DMS114 treated with DMSO at 0.1 percent for 48 hours (cell line): ENCODE measurements at regions not wholly inside any gene's neighbourhood (a gene's known extent, or its start where the extent isn't known, plus 50 kb on each side); places are given as distances from the start of the nearest gene placed in this dataset.
"Not testable (repeated sequence)": the region's sequence is repeated elsewhere in the genome, so short reads cannot be mapped to it uniquely, and the experiment has no call there.

Source experiments
- DNase-seq: peaks from one replicate; lab custom pipeline; 2025; ENCODE audit not compliant: unreplicated experiment; lab: John Stamatoyannopoulos, UW

DNA sequence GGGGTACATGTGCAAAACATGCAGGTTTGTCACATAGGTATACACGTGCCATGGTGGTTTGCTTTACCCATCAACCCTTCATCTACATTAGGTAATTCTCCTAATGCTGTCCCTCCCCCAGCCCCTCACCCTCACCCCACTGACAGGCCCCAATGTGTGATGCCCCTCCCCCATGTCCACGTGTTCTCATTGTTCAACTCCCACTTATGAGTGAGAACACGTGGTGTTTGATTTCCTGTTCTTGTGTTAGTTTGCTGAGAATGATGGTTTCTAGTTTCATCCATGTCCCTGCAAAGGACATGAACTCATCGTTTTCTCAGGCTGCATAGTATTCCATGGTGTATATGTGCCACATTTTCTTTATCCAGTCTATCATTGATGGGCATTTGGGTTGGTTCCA lies 232.9 kb upstream of the RASGRP1 start:
- DNase-seq = not testable (repeated sequence)

- not testable (repeated sequence) for DNase-seq
These were observed 234.6 kb upstream of the RASGRP1 start for GRCh38 chr15:38799202-38799601.

GRCh38 chr15:38809621-38810020 lies 245.0 kb upstream of the RASGRP1 start:
- no peak for DNase-seq

- DNase-seq = no peak
These were observed 246.1 kb upstream of the RASGRP1 start for GRCh38 chr15:38810686-38811085.

DNA sequence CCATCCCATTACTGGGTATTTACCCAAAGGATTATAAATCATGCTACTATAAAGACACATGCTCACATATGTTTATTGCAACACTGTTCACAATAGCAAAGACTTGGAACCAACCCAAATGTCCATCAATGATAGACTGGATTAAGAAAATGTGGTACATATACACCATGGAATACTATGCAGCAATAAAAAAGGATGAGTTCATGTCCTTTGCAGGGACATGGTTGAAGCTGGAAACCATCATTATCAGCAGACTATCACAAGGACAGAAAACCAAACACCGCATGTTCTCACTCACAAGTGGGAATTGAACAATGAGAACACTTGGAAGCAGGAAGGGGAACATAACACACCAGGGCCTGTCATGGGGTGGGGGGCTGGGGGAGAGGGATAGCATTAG lies 249.6 kb upstream of the RASGRP1 start:
- not testable (repeated sequence) for DNase-seq

DNA sequence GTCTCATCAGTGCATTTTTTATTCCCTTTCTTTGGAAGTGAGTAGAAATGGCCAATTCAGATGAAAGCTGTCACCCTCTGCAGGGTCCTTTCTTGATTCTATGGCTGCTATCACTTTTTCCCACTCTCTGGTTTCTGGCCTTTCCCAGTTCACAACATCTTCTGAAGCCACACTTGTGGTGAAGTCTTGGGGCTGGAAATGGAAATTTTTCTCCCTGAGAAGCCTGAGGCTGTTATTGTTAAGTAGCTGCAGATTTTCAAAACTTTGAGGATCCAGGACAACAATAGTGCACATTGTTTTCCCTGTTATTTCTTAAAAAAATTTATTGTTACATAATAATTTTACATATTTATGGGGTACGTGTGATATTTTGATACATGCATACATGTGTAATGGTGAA lies 250.3 kb upstream of the RASGRP1 start:
- no peak for DNase-seq

GRCh38 chr15:38817427-38818156 lies 253.0 kb upstream of the RASGRP1 start:
- DNase-seq = peak; percentile 8

DNA sequence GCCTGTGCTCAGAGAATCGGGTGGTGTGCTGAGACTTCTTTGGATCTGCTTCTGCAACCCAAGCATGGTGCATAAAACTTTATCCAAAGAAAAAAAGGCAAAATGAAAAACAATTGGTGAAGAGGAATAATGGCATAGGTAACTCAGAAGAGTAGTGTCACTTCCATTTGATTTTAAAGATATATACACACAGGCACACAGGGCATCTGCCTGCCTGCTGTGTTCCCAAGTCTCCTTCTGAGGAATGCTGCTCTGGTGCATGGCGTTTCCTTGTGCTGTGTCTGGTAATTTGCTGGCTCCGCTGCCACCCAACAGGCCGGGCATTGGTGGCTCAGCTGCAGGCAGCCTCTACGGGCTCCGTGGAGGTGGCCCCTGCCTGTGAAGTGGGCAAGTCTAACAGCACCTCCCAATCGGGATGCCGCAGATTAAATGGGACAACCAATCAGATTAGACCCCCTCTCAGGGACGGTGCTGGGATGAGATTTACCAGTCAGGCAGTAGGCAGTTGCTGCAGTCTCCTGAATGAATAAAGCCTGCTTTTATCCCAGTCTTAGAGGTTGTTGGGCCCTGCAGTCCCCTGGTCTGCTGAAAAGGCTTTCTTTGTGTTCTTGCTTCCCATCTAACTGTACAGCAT lies 253.7 kb upstream of the RASGRP1 start:
- DNase-seq = no peak

GRCh38 chr15:38819387-38819950 lies 254.9 kb upstream of the RASGRP1 start:
- DNase-seq = no peak

DNA sequence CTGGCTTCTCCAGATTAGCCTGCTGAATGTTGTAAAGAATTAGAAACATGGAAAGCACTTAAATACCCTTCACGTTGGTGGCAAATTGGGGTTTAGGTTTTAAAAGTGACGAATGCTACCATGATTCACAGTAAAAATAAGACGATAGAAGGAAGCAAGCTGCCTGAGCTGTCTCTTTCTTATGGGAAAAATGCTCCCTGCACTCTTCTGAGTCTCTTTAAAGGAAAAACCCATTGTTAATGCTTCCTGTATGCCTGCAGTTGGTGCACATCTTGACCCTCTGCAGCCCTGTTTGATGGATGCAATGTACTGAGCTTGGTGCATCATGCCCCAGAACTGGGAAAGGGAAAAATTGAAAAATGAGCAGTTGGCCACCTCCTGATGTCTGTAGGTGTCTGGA lies 258.6 kb upstream of the RASGRP1 start:
- no peak for DNase-seq

GRCh38 chr15:38824719-38825118 lies 260.1 kb upstream of the RASGRP1 start:
- no peak for DNase-seq

DNA sequence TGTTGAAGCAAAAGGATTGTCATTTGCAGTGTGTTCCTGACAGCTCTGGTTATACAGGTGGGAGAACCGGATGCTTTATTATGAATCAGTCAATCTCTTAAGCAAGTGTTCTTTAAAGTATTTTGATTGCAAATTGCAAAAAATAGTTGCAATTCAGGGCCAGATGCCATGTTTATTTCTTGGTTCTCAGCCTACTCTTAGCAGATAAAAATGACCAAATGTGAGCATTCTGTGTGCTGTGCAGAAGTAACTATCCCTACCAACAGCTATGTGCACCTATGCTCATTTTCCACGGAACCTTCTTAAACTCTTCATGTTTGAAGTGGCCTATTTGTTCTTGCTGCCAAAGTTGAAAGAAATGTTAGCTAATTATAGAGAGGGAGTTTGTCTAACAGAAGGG lies 262.3 kb upstream of the RASGRP1 start:
- DNase-seq = no peak

GRCh38 chr15:38828031-38828532 lies 263.5 kb upstream of the RASGRP1 start:
- DNase-seq = no peak

GRCh38 chr15:38829086-38829485 lies 264.5 kb upstream of the RASGRP1 start:
- no peak for DNase-seq

DNA sequence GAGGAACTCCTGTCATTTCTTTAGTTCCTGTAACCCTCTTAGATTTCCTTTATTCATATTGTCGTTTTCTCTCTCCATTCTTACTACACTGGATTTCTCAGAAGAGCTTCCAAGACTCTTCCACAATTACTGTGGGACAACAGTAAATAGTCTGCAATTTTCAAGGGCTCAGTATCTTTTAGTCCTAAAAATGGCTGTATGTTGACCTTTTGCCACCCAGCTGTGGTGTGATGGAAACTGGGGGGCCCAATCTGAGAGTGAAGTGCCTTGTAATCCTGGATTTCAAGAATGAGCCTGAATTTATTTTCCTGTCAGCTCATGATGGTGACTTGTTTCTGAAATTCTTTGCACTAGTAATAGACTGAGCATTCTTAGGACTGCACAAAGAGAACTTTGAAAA lies 277.6 kb upstream of the RASGRP1 start:
- no peak for DNase-seq

GRCh38 chr15:38843051-38843501 lies 278.5 kb upstream of the RASGRP1 start:
- no peak for DNase-seq

DNA sequence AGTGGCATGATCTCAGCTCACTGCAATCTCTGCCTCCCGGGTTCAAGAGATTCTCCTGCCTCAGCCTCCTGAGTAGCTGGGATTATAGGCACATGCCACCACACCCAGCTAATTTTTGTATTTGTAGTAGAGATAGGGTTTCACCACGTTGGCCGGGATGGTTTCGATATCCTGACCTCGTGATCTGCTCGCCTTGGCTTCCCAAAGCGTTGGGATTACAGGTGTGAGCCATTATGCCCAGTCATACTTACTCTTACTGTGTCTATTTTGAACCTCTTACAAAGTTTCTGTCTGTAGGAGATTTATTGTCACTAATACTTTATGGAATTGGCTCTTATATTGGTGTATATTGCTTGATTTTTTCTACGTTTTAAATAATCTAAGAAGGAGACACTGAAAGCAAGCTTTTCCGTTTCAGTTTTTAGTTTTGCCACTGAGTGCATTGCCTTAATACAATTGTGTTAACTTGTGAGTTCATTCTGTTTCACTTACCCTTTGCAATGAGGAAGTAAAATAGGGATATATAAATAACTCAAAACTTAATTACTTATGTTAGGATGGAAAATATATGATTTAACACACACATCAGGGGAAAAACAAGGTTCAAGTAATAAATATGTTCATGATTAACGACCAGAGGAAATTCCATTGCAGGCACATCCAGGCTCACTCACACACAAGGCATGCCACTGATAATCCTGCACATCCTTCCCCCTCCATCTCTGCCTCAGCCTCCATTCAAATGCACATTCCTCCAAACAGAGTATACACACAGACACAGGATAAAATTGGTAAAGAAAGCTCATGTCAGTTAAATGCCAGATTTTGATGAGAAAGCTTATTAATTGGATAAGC lies 279.3 kb upstream of the RASGRP1 start:
- no peak for DNase-seq

GRCh38 chr15:38844736-38845135 lies 280.1 kb upstream of the RASGRP1 start:
- DNase-seq = no peak

GRCh38 chr15:38846346-38846745 lies 281.7 kb upstream of the RASGRP1 start:
- no peak for DNase-seq

GRCh38 chr15:38847666-38848065 lies 283.1 kb upstream of the RASGRP1 start:
- DNase-seq = no peak

- no peak for DNase-seq
These were observed 284.4 kb upstream of the RASGRP1 start for GRCh38 chr15:38849046-38849445.
